ENCODE measurements at regions not wholly inside any gene's neighbourhood (a gene's known extent, or its start where the extent isn't known, plus 50 kb on each side); places are given as distances from the start of the nearest gene placed in this dataset.

DNA sequence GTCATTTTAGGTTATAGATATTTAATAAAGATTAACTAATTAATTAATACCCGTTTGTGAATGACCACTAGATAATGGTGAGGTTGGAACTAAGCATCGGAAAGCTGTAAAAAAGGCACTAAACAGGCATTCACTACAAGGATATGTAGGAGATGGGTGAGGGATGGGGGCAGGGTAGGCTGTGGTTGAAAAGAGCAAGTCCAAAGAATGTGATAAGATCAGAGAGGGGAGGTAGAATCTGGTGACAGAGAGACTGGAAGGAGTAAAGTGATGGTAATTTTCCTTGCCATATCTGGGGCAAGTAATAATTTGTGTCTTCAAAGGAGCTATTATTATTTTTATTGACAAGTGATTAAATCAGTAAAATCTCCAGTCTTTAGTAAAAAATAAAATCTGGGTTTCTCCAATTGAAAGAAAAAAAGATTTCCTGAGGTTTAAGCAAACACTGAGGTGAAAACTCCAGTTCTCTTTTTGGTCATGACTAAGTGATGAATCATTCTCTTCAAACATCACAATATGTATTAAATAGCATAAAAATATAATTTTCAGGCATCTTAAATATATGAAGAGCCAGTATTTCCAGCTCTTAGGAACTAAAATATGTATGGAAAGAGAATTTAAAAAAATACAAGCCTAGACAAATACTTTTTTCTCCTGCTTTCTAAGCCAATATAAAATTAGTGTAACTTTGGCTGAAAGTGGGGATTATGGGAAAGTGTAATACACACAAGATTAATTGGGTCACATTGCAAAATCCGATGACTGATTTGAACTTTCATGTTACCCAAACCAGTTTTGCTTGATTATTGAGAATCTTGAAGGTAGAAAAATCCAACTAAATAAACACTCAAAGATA lies 259.1 kb upstream of the RBMS1 start:
- no peak overlapping the region for H3K9ac ChIP-seq (ENCODE audit: low read length in 3 of 3)
- peaks cover 0 to 3% (median 1%) of the 10 kb centered on the region in 3 donors for H3K9me3 ChIP-seq (ENCODE audit: control insufficient read depth in 2 of 3, insufficient read depth in 1 of 3, low read length in 3 of 3)
- no peak overlapping the region for H3K27ac ChIP-seq (ENCODE audit: low read depth in 2 of 2, low read length in 2 of 2)
- no peak for TF ChIP-seq CTCF (IDR thresholded peaks at IDR 0.05; ENCODE audit: borderline replicate concordance, extremely low read depth, insufficient read depth)
- FAIRE-seq: no peak
- no peaks in the 10 kb centered on the region for H3K27me3 ChIP-seq (ENCODE audit: control insufficient read depth, insufficient read depth, low read length)
- intact Hi-C loops (cut with DNase I): no loop called here
- no peaks in the 10 kb centered on the region for H3K4me1 ChIP-seq (ENCODE audit: control insufficient read depth in 2 of 3, insufficient read depth in 2 of 3, low read depth in 1 of 3, low read length in 3 of 3)
- DNase-seq: no peak
- H3K36me3 ChIP-seq (ENCODE audit: control insufficient read depth in 2 of 3, insufficient read depth in 3 of 3, low read length in 3 of 3): no peaks in the 10 kb centered on the region
- no peak overlapping the region for H3K4me3 ChIP-seq (ENCODE audit: low read length in 3 of 3)

DNA sequence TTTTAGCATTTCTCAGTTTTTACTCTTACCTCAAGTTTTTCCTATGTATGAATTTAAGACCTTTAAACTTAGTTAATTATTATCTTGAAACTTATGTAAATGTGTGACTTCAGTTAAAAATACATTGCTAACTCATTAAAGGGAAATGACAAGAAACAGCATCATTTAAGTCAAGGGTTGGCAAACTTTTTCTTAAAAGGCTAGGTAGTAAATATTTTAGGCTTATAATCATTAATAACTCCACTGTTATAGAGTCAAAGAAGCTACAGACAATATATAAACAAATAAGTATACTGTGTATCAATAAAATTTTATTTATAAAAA lies 259.7 kb upstream of the RBMS1 start:
- no peaks in the 10 kb centered on the region for H3K4me1 ChIP-seq (ENCODE audit: control insufficient read depth in 2 of 3, insufficient read depth in 2 of 3, low read depth in 1 of 3, low read length in 3 of 3)
- H3K9me3 ChIP-seq (ENCODE audit: control insufficient read depth in 2 of 3, insufficient read depth in 1 of 3, low read length in 3 of 3): peaks cover 0 to 3% (median 1%) of the 10 kb centered on the region in 3 donors
- FAIRE-seq (no peak), DNase-seq (no peak)
- no peak overlapping the region for H3K4me3 ChIP-seq (ENCODE audit: low read length in 3 of 3)
- H3K36me3 ChIP-seq (ENCODE audit: control insufficient read depth in 2 of 3, insufficient read depth in 3 of 3, low read length in 3 of 3): no peaks in the 10 kb centered on the region
- H3K27me3 ChIP-seq (ENCODE audit: control insufficient read depth, insufficient read depth, low read length): no peaks in the 10 kb centered on the region
- no peak for TF ChIP-seq CTCF (IDR thresholded peaks at IDR 0.05; ENCODE audit: borderline replicate concordance, extremely low read depth, insufficient read depth)
- no peak overlapping the region for H3K27ac ChIP-seq (ENCODE audit: low read depth in 2 of 2, low read length in 2 of 2)
- H3K9ac ChIP-seq (ENCODE audit: low read length in 3 of 3): no peak overlapping the region
- intact Hi-C loops (cut with DNase I): no loop called here

DNA sequence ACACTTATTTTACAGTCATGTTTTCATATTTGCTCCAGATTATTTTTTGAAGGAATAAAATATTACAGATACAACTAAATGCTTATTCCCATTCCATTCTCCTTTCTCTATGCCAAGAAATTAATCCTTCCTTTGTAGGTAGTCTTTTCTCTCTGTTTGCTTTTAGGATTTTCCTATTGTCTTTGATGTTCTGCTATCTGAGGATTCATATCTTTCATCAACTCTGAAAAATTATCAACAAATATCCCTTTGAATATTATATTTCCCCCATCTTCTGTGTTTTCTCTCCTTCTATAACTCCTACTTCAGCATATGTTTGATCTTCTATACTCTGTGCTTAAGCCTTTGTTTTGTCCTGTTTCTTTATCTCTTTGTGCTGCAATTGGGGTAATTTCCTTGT lies 260.4 kb upstream of the RBMS1 start:
- Histone ChIP-seq H3K27ac (ENCODE audit: low read depth in 2 of 2, low read length in 2 of 2) (no peak overlapping the region), H3K9ac (ENCODE audit: low read length in 3 of 3) (no peak overlapping the region), H3K36me3 (ENCODE audit: control insufficient read depth in 2 of 3, insufficient read depth in 3 of 3, low read length in 3 of 3) (no peaks in the 10 kb centered on the region), H3K9me3 (ENCODE audit: control insufficient read depth in 2 of 3, insufficient read depth in 1 of 3, low read length in 3 of 3) (peaks cover 0 to 3% (median 1%) of the 10 kb centered on the region in 3 donors), H3K27me3 (ENCODE audit: control insufficient read depth, insufficient read depth, low read length) (no peaks in the 10 kb centered on the region), H3K4me1 (ENCODE audit: control insufficient read depth in 2 of 3, insufficient read depth in 2 of 3, low read depth in 1 of 3, low read length in 3 of 3) (no peaks in the 10 kb centered on the region), H3K4me3 (ENCODE audit: low read length in 3 of 3) (no peak overlapping the region)
- DNase-seq (no peak), FAIRE-seq (no peak)
- TF ChIP-seq CTCF (IDR thresholded peaks at IDR 0.05; ENCODE audit: borderline replicate concordance, extremely low read depth, insufficient read depth): no peak
- intact Hi-C loops (cut with DNase I): no loop called here
